SIG-M5 treated with dmso at 0.1 percent for 504 hours (cell line): ENCODE measurements at regions not wholly inside any gene's neighbourhood (a gene's known extent, or its start where the extent isn't known, plus 50 kb on each side); places are given as distances from the start of the nearest gene placed in this dataset.
"Not testable (repeated sequence)": the region's sequence is repeated elsewhere in the genome, so short reads cannot be mapped to it uniquely, and the experiment has no call there.

ENCODE experiments used
- DNase-seq: peaks from one replicate; lab custom pipeline; 2025; ENCODE audit not compliant: unreplicated experiment; lab: John Stamatoyannopoulos, UW

DNA sequence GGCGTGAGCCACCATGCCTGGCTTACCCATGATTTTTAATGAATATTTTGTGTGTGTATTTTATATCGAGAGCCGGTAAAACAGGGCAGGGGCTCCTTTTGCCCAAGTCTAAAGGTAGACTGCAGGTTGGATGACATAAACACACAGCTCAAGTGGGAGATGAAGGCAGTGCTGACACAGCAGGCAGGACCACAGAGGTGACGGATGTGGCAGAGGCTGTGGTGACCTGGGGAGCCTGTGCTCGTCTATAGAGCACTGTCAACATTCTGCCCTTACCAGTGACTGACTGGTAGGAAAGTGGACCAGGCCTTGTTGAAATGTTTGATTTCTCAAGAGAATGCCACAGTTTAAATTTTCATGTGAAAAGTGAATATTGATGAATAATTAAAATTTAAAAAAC is 137.5 kb downstream of the ZFP64 start:
- DNase-seq: no peak

GRCh38 chr20:52049001-52049731 is 142.4 kb downstream of the ZFP64 start:
- DNase-seq: no peak

DNA sequence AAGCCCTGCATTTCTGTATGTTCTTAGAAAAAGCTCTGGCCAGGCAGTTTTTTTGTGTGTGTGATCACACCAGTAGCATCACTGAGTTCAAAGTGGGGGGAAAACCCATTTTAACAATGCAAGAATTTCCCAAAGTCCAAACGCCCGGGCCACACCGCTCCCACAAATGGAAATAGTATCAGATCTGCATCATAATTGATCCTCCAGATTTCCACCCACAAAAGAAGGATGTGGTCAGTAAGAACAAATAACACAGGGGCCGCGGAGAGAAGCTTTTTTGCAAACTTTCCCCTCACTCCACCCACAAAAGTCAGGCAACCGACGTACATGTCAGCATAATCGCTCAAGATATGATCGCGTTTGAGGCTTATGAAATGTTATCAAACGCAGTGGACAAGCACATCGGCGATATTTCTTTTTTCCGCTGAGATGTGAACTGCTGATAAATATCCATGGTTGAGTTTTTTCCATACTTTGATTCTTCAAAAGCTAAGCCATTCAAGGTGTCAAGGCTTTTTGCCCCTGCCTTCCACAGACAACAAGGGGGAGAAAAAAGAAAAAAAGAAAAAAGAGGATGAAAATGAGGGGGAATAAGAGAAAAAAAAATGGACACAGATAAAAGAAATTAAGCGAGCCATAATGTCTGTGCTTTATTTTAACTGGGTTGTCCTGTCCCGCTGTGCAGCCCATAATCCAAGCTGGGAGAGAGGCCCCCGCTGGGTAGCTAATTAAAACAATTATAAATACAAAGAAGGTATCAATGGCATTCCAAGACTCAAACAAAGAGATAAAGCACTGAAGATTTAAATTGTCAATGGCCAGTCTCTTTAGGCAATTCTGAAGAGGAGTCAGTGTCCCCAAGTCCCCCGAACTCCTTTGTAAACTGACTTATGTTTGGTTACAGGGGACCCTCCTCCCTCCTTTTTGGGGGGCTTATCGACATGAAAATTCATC is 143.5 kb downstream of the ZFP64 start:
- no peak for DNase-seq

DNA sequence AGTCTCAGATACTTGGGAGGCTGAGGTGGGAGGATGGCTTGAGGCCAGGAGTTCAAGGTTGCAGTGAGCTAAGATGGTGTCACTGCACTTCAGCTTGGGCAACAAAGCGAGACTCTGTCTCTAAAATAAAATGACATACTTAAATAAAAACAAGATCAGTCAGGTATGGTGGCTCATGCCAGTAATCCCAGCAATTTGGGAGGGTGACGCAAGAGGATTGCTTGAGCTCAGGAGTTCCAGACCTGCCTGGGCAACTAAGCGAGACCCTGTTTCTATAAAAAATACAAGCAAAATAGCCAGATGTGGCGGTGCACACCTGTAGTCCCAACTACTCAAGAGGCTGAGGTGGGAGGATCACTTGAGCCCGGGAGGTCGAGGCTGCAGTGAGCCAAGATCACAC is 149.6 kb downstream of the ZFP64 start:
- no peak for DNase-seq

- DNase-seq: no peak
These were observed 151.8 kb downstream of the ZFP64 start for GRCh38 chr20:52039790-52040189.

DNA sequence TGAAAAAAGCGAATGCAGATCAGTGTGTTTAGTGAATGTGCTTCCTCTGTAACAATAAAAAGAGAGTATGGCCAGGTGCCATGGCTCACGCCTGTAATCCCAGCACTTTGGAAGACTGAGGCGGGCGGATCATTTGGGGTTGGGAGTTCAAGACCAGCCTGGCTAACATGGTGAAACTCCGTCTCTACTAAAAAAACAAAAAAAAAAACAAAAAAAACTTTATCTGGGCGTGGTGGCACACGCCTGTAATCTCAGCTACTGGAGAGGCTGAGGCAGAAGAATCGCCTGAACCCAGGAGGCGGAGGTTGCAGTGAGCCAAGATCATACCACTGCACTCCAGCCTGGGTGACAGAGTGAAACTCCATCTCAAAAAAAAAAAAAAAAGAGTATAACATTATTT is 152.9 kb downstream of the ZFP64 start:
- DNase-seq: not testable (repeated sequence)

DNA sequence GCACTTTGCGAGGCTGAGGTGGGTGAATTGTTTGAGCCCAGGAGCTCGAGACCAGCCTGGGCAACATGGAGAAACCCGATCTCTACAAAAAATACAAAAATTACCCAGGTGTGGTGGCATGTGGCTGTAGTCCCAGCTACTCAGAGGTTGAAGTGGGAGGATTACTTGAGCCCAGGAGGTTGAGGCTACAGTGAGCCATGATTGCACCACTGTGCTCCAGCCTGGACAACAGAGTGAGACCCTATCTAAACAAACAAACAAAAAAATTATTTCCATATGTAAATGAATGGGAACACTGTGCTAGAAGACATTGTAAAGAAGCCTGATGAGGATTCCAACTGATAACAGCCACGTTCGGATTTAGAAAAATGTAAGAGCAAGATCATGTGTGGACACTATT is 154.2 kb downstream of the ZFP64 start:
- no peak for DNase-seq

DNA sequence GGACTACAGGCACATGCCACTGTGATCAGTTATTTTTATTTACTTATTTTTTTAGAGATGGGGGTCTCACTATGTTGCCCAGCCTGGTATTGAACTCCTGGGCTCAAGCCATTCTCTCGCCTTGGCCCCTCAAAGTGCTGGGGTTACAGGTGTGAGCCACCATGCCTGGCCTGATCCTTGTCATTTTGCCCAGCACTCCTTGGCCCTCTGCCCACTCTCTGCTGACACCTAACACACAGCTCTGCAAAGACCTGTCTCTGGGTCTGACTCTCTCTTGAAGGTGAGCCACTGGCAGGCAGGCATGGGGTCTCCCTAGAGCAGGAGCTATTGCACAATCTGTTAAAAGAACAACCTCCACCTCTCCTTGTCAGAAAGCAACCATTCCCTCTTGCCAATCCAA is 155.6 kb downstream of the ZFP64 start:
- DNase-seq: no peak

GRCh38 chr20:52035498-52035897 is 156.1 kb downstream of the ZFP64 start:
- DNase-seq: no peak

- DNase-seq: no peak
These were observed 157.0 kb downstream of the ZFP64 start for GRCh38 chr20:52034581-52034980.

DNA sequence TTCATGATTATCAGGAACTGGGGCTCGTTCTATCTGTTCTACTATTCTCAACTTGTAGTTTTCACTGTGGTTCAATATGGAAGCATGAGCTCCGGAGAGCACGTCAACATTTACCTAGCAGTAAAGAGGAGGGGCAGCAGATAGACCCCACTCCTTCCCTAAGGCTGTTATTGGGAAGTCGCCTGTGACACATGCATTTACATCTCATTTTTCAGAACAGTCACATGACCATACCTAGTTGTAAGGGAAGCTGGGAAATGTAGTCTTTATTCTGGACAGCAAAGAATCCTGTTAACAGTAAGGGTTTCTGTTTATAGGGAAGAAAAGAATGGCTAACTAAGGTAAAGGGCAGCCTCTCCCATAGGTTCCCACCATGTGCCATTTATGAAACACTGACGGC is 158.3 kb downstream of the ZFP64 start:
- peak; percentile 33 for DNase-seq

DNA sequence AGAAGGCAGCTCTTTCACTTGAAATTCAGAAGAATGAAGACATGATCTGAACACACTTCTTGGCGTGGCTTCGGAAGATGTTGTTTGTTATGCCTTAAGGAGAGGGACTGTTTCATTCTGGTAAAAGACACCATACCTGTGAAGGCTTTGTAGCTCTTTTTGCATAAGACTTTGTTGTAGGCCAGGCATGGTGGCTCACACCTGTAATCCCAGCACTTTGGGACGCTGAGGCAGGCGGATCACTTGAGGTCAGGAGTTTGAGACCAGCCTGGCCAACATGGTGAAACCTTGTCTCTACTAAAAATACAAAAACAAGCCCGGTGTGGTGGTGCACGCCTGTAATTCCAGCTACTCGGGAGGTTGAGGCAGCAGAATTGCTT is 159.3 kb downstream of the ZFP64 start:
- DNase-seq: not testable (repeated sequence)

DNA sequence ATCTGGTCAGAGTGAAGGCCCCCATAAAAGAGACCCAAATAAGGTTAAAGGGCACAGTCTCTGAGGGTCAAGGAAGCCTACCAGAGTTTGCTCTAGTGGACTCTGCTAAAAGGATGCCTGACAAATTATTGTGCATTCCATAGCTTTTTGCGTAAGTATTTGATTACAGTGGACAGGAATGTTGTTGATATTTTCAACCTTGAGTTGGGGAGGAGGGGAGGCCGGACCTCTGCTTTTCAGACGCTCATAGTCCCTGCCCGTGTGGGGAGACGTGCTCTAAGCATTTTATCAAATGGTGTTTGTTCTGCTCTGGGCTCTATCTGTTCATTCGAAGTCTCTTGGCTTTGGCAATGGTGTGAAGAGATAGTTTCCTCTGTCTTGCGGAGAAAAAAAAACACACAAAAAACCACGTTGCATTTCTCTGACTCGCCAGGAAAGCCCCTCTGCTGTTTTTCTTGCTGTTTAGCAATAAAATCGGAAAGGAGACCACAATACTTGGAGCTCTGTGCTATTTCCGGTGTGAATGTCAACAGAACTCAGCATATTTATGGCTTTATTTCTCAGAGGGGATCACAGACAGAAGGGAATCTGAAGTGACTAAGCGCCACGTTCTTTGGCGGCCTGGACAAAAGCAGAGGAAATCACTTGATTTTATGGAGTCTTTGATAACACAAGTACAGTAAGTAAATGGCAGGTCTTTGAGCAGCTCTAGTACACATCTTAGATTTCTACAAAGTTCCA is 159.8 kb downstream of the ZFP64 start:
- peak; percentile 17 for DNase-seq

DNA sequence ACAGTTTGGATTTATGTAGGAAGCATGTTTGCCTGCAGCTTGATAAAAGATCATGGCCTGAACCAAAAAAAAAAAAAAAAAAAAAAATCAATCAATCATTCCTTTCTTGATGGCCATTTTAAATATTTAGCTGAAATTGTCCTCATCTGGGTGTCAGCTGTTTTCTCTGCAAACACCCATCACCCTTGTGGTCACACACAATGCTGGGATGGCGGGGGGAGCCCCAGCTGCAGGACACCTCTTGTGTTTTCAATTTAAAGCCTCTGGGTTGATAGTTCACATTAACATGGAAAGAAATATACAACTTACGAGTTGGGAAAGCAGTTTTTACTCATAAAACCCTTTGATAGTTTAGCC is 160.4 kb downstream of the ZFP64 start:
- DNase-seq: no peak

DNA sequence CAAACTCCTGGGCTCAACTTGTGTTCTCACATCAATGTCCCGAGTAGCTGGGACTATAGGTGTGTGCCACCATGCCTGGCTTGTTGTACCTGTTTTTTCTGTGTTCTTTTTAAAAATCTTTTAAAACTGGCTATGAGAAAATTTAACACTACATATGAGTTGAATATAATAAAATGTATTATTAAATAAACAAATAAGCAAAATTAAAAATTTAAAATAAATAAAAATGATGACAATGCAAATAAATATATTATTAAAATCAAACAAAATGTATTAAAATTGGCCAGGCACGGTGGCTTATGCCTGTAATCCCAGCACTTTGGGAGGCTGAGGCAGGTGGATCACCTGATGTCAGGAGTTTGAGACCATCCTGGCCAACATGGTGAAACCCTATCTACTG is 162.4 kb downstream of the ZFP64 start:
- not testable (repeated sequence) for DNase-seq

DNA sequence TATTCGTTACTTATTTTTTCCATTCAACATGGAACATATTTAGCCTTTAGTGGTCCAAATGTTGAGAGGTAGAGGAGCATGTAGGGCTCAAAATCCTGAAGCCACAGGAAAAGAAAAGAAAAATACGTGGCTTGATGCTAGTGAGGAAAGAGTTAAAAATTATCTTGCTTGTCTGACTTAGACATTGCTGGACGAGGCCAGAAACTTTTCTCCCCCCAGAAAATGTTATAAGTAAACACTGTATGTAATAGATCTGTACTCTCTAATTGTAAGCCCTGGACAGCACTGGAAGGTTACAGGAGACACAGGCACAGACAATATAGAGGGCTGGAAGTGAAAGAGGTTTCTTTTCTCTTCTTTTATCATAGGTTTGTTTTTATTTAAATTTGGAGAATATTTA is 165.6 kb downstream of the ZFP64 start:
- no peak for DNase-seq

DNA sequence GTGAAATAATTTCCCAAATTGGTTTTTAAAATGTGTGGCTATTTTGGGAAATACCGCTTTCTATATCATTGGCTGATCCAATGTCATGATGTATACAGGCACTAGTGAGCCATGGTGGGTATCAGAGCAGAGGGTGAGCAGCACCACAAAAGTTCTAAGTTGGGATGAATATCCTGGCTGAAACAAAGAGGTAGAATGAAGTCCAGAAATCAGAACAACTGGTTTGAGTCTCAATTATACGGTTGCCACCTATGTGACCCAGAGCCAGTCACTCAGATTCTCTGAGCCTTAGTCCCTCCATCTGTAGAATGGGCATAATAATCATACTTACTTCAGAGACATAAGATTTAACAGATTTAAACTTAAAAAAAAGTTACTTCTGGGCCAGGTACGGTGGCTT is 172.3 kb downstream of the ZFP64 start:
- DNase-seq: no peak

GRCh38 chr20:52017669-52018317 is 173.8 kb downstream of the ZFP64 start:
- no peak for DNase-seq

DNA sequence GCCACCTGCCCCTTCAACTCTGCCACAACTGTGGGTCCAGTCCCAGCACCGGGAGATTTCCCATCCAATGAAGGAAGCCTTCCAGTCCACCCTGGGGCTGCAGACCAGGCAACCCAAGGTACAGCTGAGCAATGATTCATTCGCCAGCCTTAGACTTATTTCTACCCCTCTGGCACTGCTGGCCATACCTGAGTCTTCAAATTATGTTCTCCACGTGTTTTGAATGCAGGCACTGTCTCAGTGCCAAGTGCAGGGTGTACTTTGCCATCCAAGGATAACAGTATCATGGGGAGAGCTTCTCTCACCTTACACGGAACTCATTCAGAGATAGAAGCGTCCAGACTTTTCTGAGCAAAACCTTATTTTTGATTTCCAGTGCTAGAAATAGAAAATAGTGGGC is 175.6 kb downstream of the ZFP64 start:
- no peak for DNase-seq

GRCh38 chr20:52015155-52015554 is 176.4 kb downstream of the ZFP64 start:
- no peak for DNase-seq

DNA sequence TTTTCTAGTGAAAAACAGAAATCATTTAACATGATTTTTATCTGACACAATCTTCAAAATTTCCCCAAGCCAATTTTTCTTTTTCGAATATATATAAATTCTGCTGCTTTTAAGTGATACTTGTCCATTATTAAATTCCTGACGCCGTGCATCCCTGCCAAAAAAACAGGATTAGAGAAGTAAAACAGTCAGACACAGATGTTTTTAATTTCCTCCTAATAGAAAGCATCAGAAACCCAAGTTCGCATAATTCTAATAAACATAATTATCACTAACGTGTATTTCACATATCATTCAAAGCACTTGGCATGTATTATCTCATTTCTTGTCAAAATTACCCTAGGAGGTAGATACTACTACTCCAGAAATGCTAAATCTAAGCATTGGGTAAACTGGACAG is 179.5 kb downstream of the ZFP64 start:
- DNase-seq: no peak
